PC-3 (cell line): ENCODE measurements at regions not wholly inside any gene's neighbourhood (a gene's known extent, or its start where the extent isn't known, plus 50 kb on each side); places are given as distances from the start of the nearest gene placed in this dataset.

Source experiments
- ATAC-seq: fragments of 200-7000 bp; cut with Tn5 transposase; 2 replicates; pipeline ENCODE4 v1.9.1; 2020; ENCODE audit warnings: mild to moderate bottlenecking, moderate library complexity
- BruUV-seq: library from RNA; stranded (reverse); fragments of 400-500 nt; replicated peaks from 2 replicates; lab custom pipeline; 2021; lab: Mats Ljungman, UMichigan
- CTCF ChIA-PET: fragments of 300-600 bp; sonication (Branson Sonifier 250); formaldehyde crosslinking; loops from one replicate; lab custom pipeline; 2022; ENCODE audit warnings: antibody characterized with exemption; lab: Charles Lee
- POLR2A ChIA-PET: fragments of 300-600 bp; sonication (Branson Sonifier 250); formaldehyde crosslinking; loops from one replicate; lab custom pipeline; 2022; ENCODE audit warnings: antibody characterized with exemption; ENCODE audit not compliant: unreplicated experiment; lab: Charles Lee
- DNase-seq: peaks from one replicate; pipeline ENCODE4 v3.0.0-alpha.2; 2015
- H2AFZ ChIP-seq: fragments of 300-600 bp; sonication (generic); 2 replicates; pipeline ENCODE4 v1.6.0; 2016; ENCODE audit warnings: antibody characterized with exemption, low read length
- H3F3A ChIP-seq: fragments of 300-600 bp; sonication (generic); one replicate; pipeline ENCODE4 v1.6.0; 2017; ENCODE audit warnings: antibody characterized with exemption, low read length, control low read depth, mild to moderate bottlenecking; ENCODE audit not compliant: unreplicated experiment
- H3K27ac ChIP-seq: fragments of 300-600 bp; sonication (generic); 2 replicates; pipeline ENCODE4 v1.5.1; 2016; ENCODE audit warnings: mild to moderate bottlenecking, low read length
- H3K27me3 ChIP-seq: fragments of 300-600 bp; sonication (generic); 2 replicates; pipeline ENCODE4 v1.6.1; 2016; ENCODE audit warnings: low read length, mixed read lengths
- H3K36me3 ChIP-seq: fragments of 300-600 bp; sonication (generic); 2 replicates; pipeline ENCODE4 v1.6.1; 2016; ENCODE audit warnings: low read depth, mixed run types, low read length, mixed read lengths
- H3K4me1 ChIP-seq: fragments of 300-600 bp; sonication (generic); 2 replicates; pipeline ENCODE4 v1.5.1; 2016; ENCODE audit warnings: low read length; ENCODE audit not compliant: insufficient read depth
- H3K4me2 ChIP-seq: fragments of 300-600 bp; sonication (generic); 2 replicates; pipeline ENCODE4 v1.6.0; 2016; ENCODE audit warnings: low read length
- H3K4me3 ChIP-seq: fragments of 300-600 bp; sonication (generic); 2 replicates; pipeline ENCODE4 v1.5.1; 2016; ENCODE audit warnings: mild to moderate bottlenecking, low read length, mixed read lengths
- H3K79me2 ChIP-seq: fragments of 300-600 bp; sonication (generic); 2 replicates; pipeline ENCODE4 v1.6.1; 2017; ENCODE audit warnings: low read length, mixed read lengths
- H3K9ac ChIP-seq: fragments of 300-600 bp; sonication (generic); 2 replicates; pipeline ENCODE4 v1.6.0; 2016; ENCODE audit warnings: mild to moderate bottlenecking, low read length
- H3K9me2 ChIP-seq: fragments of 300-600 bp; sonication (generic); replicated peaks from 2 replicates; pipeline ENCODE4 v1.6.1; 2016; ENCODE audit warnings: mixed run types, low read length, mixed read lengths
- H3K9me3 ChIP-seq: fragments of 300-600 bp; sonication (generic); 2 replicates; pipeline ENCODE4 v1.6.1; 2016; ENCODE audit warnings: low read length, mixed read lengths
- H4K20me1 ChIP-seq: fragments of 300-600 bp; sonication (generic); 2 replicates; pipeline ENCODE4 v1.6.1; 2016; ENCODE audit warnings: low read length, mixed read lengths
- CTCF ChIP-seq: fragments of 300-600 bp; sonication (generic); conservative IDR thresholded peaks from 2 replicates; pipeline ENCODE4 v1.5.1; 2017; ENCODE audit warnings: antibody characterized with exemption, low read depth, mild to moderate bottlenecking, low read length
- EZH2 ChIP-seq: fragments of 300-600 bp; sonication (generic); IDR thresholded peaks from one replicate; pipeline ENCODE4 v1.6.1; 2017; ENCODE audit warnings: antibody characterized with exemption, mild to moderate bottlenecking, low read length; ENCODE audit not compliant: unreplicated experiment
- EZH2phosphoT487 ChIP-seq: fragments of 300-600 bp; sonication (generic); IDR thresholded peaks from 2 replicates; pipeline ENCODE4 v1.6.1; 2018; ENCODE audit warnings: mild to moderate bottlenecking, antibody characterized with exemption, low read length, borderline replicate concordance
- intact Hi-C: fragments of 100-400 bp; cut with micrococcal nuclease; formaldehyde crosslinking; loops from 2 replicates; pipeline ENCODE4 v1.9.0; 2023

GRCh38 chr2:52135235-52135634 lies 1103.3 kb upstream of the NRXN1 start:
- no TSS peak for BruUV-seq
- ATAC-seq = no peak
- no peak for DNase-seq
- CTCF ChIA-PET = no interaction called here
- H3K79me2 ChIP-seq = no peaks in the 10 kb centered on the region
- H2AFZ ChIP-seq = 0 out of 2 replicates have a peak overlapping the region, but pooled peaks have one; percentile 34
- H3K9me2 ChIP-seq = no peaks in the 10 kb centered on the region
- H3K9ac ChIP-seq = no peak overlapping the region
- no peak overlapping the region for H3K27ac ChIP-seq
- peaks cover 4% of the 10 kb centered on the region; the same call in 1 of the 2 replicates for H3K9me3 ChIP-seq
- H3K4me2 ChIP-seq = no peak overlapping the region
- no peaks in the 10 kb centered on the region for H3F3A ChIP-seq
- no peak overlapping the region for H3K4me3 ChIP-seq
- no peaks in the 10 kb centered on the region for H4K20me1 ChIP-seq
- no peak for TF ChIP-seq EZH2phosphoT487
- TF ChIP-seq EZH2 = no peak
- no peak for TF ChIP-seq CTCF
- H3K4me1 ChIP-seq = no peaks in the 10 kb centered on the region
- H3K27me3 ChIP-seq = no peaks in the 10 kb centered on the region
- intact Hi-C loops = no loop called here
- POLR2A ChIA-PET = no interaction called here
- H3K36me3 ChIP-seq = no peaks in the 10 kb centered on the region

GRCh38 chr2:52128081-52128480 lies 1096.1 kb upstream of the NRXN1 start:
- H3K36me3 ChIP-seq = no peaks in the 10 kb centered on the region
- no peak overlapping the region for H3K4me2 ChIP-seq
- TF ChIP-seq EZH2phosphoT487 = no peak
- TF ChIP-seq CTCF = no peak
- no peak for TF ChIP-seq EZH2
- no peak overlapping the region for H3K27ac ChIP-seq
- intact Hi-C loops = no loop called here
- ATAC-seq = no peak
- no peaks in the 10 kb centered on the region for H3K4me1 ChIP-seq
- H2AFZ ChIP-seq = no peak overlapping the region
- POLR2A ChIA-PET = no interaction called here
- BruUV-seq = no TSS peak
- H3K9me3 ChIP-seq = peaks cover 4% of the 10 kb centered on the region; the same call in 1 of the 2 replicates
- H3K27me3 ChIP-seq = no peaks in the 10 kb centered on the region
- CTCF ChIA-PET = no interaction called here
- H3K4me3 ChIP-seq = no peak overlapping the region
- H4K20me1 ChIP-seq = no peaks in the 10 kb centered on the region
- H3F3A ChIP-seq = no peaks in the 10 kb centered on the region
- H3K9ac ChIP-seq = no peak overlapping the region
- no peak for DNase-seq
- H3K9me2 ChIP-seq = no peaks in the 10 kb centered on the region
- no peaks in the 10 kb centered on the region for H3K79me2 ChIP-seq

DNA sequence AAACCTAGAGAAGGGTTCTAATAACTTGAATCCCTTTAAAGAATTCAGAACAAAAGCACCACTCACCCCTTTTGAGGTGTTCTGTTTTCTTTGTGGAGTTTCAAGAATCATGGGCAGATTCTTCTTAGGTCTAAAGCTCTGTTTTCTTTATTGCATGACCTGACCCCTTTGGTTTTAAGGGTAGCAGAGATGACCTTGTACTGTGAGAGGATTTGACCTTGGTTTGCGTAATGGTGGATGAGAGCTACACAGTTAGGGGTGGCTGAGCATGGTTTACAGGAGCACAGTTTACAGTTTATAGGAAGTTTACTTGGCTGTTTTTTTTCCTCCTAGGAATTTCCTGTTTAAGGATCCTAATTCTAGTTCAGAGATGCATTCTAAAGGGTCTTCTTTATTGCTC lies 1095.6 kb upstream of the NRXN1 start:
- Histone ChIP-seq H3K27me3 (no peaks in the 10 kb centered on the region), H3K9ac (no peak overlapping the region), H4K20me1 (no peaks in the 10 kb centered on the region), H3K4me2 (no peak overlapping the region), H2AFZ (no peak overlapping the region), H3K4me3 (no peak overlapping the region), H3K36me3 (no peaks in the 10 kb centered on the region), H3K27ac (no peak overlapping the region), H3K4me1 (no peaks in the 10 kb centered on the region), H3K9me2 (no peaks in the 10 kb centered on the region), H3F3A (no peaks in the 10 kb centered on the region), H3K9me3 (peaks cover 4% of the 10 kb centered on the region; the same call in 1 of the 2 replicates), H3K79me2 (no peaks in the 10 kb centered on the region)
- ChIA-PET POLR2A (no interaction called here), CTCF (no interaction called here)
- TF ChIP-seq EZH2 (no peak), EZH2phosphoT487 (no peak), CTCF (no peak)
- ATAC-seq (no peak), DNase-seq (no peak)
- intact Hi-C loops = no loop called here
- no TSS peak for BruUV-seq
